Adipocyte (in vitro differentiated cells): ENCODE measurements at regions not wholly inside any gene's neighbourhood (a gene's known extent, or its start where the extent isn't known, plus 50 kb on each side); places are given as distances from the start of the nearest gene placed in this dataset.

Source experiments
- DNase-seq: peaks from one replicate; pipeline ENCODE4 v3.0.0-alpha.2; 2015; ENCODE audit warnings: low read depth
- H3K27me3 ChIP-seq: replicated peaks from 2 replicates; pipeline ENCODE4 v1.7.0; 2013; ENCODE audit warnings: mild to moderate bottlenecking, low read length, moderate library complexity; ENCODE audit not compliant: control insufficient read depth, insufficient read depth
- H3K36me3 ChIP-seq: 2 replicates; pipeline ENCODE4 v1.7.0; 2013; ENCODE audit warnings: low read length, mild to moderate bottlenecking, moderate library complexity; ENCODE audit not compliant: control insufficient read depth, insufficient read depth, severe bottlenecking
- H3K4me1 ChIP-seq: 2 replicates; pipeline ENCODE4 v1.7.0; 2013; ENCODE audit warnings: mild to moderate bottlenecking, low read length, moderate library complexity; ENCODE audit not compliant: control insufficient read depth, insufficient read depth
- H3K4me3 ChIP-seq: 2 replicates; pipeline ENCODE4 v1.7.0; 2013; ENCODE audit warnings: mild to moderate bottlenecking, low read length, moderate library complexity
- H3K9ac ChIP-seq: 2 replicates; pipeline ENCODE4 v1.7.0; 2013; ENCODE audit warnings: mild to moderate bottlenecking, low read length, moderate library complexity
- H3K9me3 ChIP-seq: 2 replicates; pipeline ENCODE4 v1.7.0; 2013; ENCODE audit warnings: mild to moderate bottlenecking, low read length, moderate library complexity; ENCODE audit not compliant: control insufficient read depth

GRCh38 chr6:103995571-103995970 is 864.1 kb downstream of the HACE1 start:
- Histone ChIP-seq H3K9ac (no peak overlapping the region), H3K4me3 (no peak overlapping the region), H3K27me3 (no peaks in the 10 kb centered on the region), H3K36me3 (no peaks in the 10 kb centered on the region), H3K9me3 (no peaks in the 10 kb centered on the region), H3K4me1 (no peaks in the 10 kb centered on the region)
- no peak for DNase-seq

GRCh38 chr6:103983860-103984259 is 875.9 kb downstream of the HACE1 start:
- no peaks in the 10 kb centered on the region for H3K9me3 ChIP-seq
- H3K9ac ChIP-seq = no peak overlapping the region
- DNase-seq = no peak
- H3K4me1 ChIP-seq = no peaks in the 10 kb centered on the region
- H3K4me3 ChIP-seq = no peak overlapping the region
- no peaks in the 10 kb centered on the region for H3K27me3 ChIP-seq
- H3K36me3 ChIP-seq = no peaks in the 10 kb centered on the region

DNA sequence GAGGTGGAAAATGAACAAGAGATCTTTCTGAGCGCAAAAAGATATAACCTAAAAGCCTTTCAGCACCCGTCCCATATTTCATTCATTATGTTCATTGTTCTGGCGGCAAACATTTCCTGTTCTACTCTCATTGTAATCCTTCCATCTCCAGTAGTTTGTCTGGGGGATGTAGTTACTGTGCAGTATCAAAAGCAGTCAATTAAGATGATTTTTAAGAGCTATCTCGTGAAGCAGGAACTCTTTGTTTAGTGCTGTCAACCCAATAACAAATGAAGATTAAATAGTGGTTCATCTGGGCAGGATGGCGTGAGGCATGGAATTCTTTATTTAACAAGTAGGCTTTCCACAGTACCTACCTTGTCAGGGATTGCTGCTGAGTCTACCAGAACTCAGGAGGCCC is 876.7 kb downstream of the HACE1 start:
- H3K36me3 ChIP-seq = no peaks in the 10 kb centered on the region
- no peak overlapping the region for H3K9ac ChIP-seq
- DNase-seq = no peak
- no peak overlapping the region for H3K4me3 ChIP-seq
- H3K4me1 ChIP-seq = no peaks in the 10 kb centered on the region
- no peaks in the 10 kb centered on the region for H3K27me3 ChIP-seq
- no peaks in the 10 kb centered on the region for H3K9me3 ChIP-seq

DNA sequence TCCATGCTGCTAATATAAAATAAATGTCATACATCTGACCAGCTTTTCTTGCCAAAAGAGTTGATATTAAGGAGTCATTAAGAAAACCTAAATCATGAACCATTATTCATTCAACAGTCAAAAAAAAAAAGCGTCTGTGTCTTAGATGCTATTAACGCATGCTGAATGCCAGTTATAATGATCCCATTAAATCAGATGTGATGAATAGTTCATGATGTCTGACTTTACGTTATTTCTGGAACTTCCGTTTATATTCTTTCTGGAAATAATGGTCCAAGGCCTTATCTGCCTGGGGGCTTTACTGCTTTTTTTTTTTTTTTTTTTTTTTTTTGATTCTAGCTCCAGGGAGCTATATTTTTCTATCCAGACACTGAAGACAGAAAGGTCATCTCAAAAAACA is 877.1 kb downstream of the HACE1 start:
- no peak overlapping the region for H3K9ac ChIP-seq
- H3K4me3 ChIP-seq = no peak overlapping the region
- no peaks in the 10 kb centered on the region for H3K27me3 ChIP-seq
- DNase-seq = no peak
- H3K4me1 ChIP-seq = no peaks in the 10 kb centered on the region
- H3K9me3 ChIP-seq = no peaks in the 10 kb centered on the region
- no peaks in the 10 kb centered on the region for H3K36me3 ChIP-seq

- no peaks in the 10 kb centered on the region for H3K4me1 ChIP-seq
- no peaks in the 10 kb centered on the region for H3K36me3 ChIP-seq
- DNase-seq = no peak
- H3K9ac ChIP-seq = no peak overlapping the region
- no peaks in the 10 kb centered on the region for H3K27me3 ChIP-seq
- no peak overlapping the region for H3K4me3 ChIP-seq
- no peaks in the 10 kb centered on the region for H3K9me3 ChIP-seq
Measured at GRCh38 chr6:103979308-103979707, 880.4 kb downstream of the HACE1 start.

GRCh38 chr6:103937389-103937788 is 922.3 kb downstream of the HACE1 start:
- H3K4me1 ChIP-seq = no peaks in the 10 kb centered on the region
- H3K27me3 ChIP-seq = no peaks in the 10 kb centered on the region
- no peaks in the 10 kb centered on the region for H3K36me3 ChIP-seq
- no peak overlapping the region for H3K9ac ChIP-seq
- peaks cover 5% of the 10 kb centered on the region for H3K9me3 ChIP-seq
- no peak overlapping the region for H3K4me3 ChIP-seq
- no peak for DNase-seq

DNA sequence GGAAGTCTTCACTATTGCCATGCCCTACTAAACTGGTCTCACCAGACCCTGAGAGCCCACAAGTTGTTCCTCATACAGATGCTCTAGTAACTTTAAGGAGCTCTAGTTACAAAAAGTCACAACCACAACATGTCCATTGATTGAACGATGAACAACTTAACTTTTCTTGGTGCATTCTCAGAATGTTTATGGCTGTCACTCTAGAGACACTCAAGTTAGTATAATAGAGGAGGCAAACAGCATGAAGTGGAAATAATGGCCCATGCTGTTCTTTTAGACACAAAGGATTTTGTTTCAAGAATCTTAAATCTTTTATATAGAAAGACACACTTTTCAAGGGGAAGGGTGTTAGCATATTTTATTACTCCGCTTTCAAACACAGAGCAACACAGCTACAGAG is 934.4 kb downstream of the HACE1 start:
- H3K36me3 ChIP-seq = no peaks in the 10 kb centered on the region
- no peaks in the 10 kb centered on the region for H3K27me3 ChIP-seq
- H3K4me1 ChIP-seq = no peaks in the 10 kb centered on the region
- no peak overlapping the region for H3K4me3 ChIP-seq
- no peak overlapping the region for H3K9ac ChIP-seq
- DNase-seq = no peak
- H3K9me3 ChIP-seq = peaks cover 14% of the 10 kb centered on the region

DNA sequence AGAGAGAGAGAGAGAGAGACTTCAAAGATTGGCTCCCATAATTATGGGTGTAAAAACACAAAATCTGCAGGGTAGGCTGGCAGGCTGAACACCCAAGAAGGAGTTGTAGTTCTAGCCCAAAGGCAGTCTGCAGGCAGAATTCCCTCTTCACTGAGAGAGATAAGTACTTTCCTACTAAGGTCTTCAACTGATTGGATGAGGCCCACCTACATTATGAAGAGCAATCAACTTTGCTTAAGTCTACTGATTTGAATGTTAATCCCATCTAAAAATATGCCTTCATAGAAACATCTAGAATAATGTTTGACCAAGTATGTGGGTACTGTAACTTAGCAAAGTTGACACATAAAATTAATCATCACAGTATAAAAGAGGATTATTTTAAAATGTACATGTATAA is 949.7 kb downstream of the HACE1 start:
- no peak for DNase-seq
- H3K9ac ChIP-seq = no peak overlapping the region
- H3K4me3 ChIP-seq = no peak overlapping the region
- H3K27me3 ChIP-seq = no peaks in the 10 kb centered on the region
- H3K4me1 ChIP-seq = no peaks in the 10 kb centered on the region
- H3K9me3 ChIP-seq = peaks cover 18% of the 10 kb centered on the region
- H3K36me3 ChIP-seq = no peaks in the 10 kb centered on the region

GRCh38 chr6:103908898-103909297 is 950.8 kb downstream of the HACE1 start:
- no peak for DNase-seq
- Histone ChIP-seq H3K9ac (no peak overlapping the region), H3K9me3 (peaks cover 27% of the 10 kb centered on the region), H3K4me1 (no peaks in the 10 kb centered on the region), H3K36me3 (no peaks in the 10 kb centered on the region), H3K27me3 (no peaks in the 10 kb centered on the region), H3K4me3 (no peak overlapping the region)

GRCh38 chr6:103895136-103895535 is 964.6 kb downstream of the HACE1 start:
- no peak for DNase-seq
- H3K27me3 ChIP-seq = no peaks in the 10 kb centered on the region
- H3K9me3 ChIP-seq = peaks cover 7% of the 10 kb centered on the region
- H3K36me3 ChIP-seq = no peaks in the 10 kb centered on the region
- H3K4me1 ChIP-seq = peaks cover 8% of the 10 kb centered on the region
- H3K9ac ChIP-seq = no peak overlapping the region
- H3K4me3 ChIP-seq = no peak overlapping the region

DNA sequence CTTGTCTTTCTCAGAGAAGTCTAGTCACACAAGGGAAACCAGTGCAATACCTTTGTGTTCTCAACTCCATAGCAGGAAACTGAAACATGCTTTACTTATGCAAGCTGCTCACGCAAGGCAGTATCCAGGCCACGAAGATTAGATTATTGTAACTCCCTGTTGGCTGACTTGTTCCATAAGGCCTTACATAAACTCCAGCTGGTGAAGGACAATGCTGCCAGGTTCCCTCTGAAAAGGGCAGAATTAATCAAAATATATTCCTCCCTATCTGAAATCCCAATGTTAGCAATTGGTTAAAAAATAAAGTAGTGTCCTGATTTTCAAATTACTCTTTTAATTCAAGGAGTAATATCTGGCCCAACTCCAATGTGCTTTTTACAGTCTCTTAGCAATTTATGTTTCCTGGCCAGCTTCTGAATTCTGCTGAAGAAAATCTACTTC is 966.6 kb downstream of the HACE1 start:
- H3K36me3 ChIP-seq = no peaks in the 10 kb centered on the region
- peaks cover 8% of the 10 kb centered on the region for H3K4me1 ChIP-seq
- H3K4me3 ChIP-seq = no peak overlapping the region
- DNase-seq = no peak
- peaks cover 7% of the 10 kb centered on the region for H3K9me3 ChIP-seq
- H3K27me3 ChIP-seq = no peaks in the 10 kb centered on the region
- no peak overlapping the region for H3K9ac ChIP-seq

GRCh38 chr6:103886951-103887350 is 972.8 kb downstream of the HACE1 start:
- H3K9me3 ChIP-seq = no peaks in the 10 kb centered on the region
- H3K36me3 ChIP-seq = no peaks in the 10 kb centered on the region
- no peaks in the 10 kb centered on the region for H3K27me3 ChIP-seq
- no peak overlapping the region for H3K4me3 ChIP-seq
- DNase-seq = no peak
- H3K4me1 ChIP-seq = no peaks in the 10 kb centered on the region
- H3K9ac ChIP-seq = no peak overlapping the region
